ENCODE measurements at regions not wholly inside any gene's neighbourhood (a gene's known extent, or its start where the extent isn't known, plus 50 kb on each side); places are given as distances from the start of the nearest gene placed in this dataset.

DNA sequence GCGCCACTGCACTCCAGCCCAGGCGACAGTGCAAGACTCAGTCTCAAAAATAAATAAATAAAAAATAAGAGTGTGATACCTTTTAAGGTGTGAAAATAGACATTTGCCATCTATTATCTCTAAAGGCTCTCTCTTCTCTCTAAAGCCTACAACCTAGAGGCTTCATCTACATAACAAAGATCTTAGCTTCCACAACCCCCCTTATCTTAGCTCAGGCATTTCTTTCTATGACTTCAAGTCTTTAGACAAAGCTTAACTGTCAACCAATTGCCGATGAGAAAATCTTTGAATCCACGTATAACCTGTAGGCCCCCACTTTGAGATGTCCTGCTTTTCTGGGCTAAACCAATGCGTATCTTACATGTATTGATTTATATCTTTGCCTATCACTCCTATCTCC is 64.9 kb upstream of the ADAMTS19 start:
- Histone ChIP-seq H3K9me3 (ENCODE audit: control insufficient read depth, insufficient read depth, low read depth, low read length) (no peaks in the 10 kb centered on the region), H3K36me3 (ENCODE audit: control insufficient read depth in 2 of 2, insufficient read depth in 1 of 2, low read length in 2 of 2) (no peaks in the 10 kb centered on the region), H3K27ac (ENCODE audit: extremely low read depth, low read depth, low read length) (no peak overlapping the region), H3K4me1 (ENCODE audit: control insufficient read depth, insufficient read depth, low read length) (peaks cover under 1% of the 10 kb centered on the region; the same call in 1 of the 2 replicates), H3K4me3 (ENCODE audit: low read depth, low read length) (no peak overlapping the region)
- CTCF ChIA-PET: no interaction called here
- POLR2A ChIA-PET: no interaction called here
- no peak for TF ChIP-seq ZNF670 (tag by site-specific recombination; IDR thresholded peaks at IDR 0.05; ENCODE audit: low read depth)
- TF ChIP-seq, protein P1, sequence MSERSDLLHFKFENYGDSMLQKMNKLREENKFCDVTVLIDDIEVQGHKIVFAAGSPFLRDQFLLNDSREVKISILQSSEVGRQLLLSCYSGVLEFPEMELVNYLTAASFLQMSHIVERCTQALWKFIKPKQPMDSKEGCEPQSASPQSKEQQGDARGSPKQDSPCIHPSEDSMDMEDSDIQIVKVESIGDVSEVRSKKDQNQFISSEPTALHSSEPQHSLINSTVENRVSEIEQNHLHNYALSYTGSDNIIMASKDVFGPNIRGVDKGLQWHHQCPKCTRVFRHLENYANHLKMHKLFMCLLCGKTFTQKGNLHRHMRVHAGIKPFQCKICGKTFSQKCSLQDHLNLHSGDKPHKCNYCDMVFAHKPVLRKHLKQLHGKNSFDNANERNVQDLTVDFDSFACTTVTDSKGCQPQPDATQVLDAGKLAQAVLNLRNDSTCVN (tag by site-specific recombination; optimal IDR thresholded peaks at IDR 0.05): no peak
- no peak for TF ChIP-seq ZNF629 (tag by site-specific recombination; IDR thresholded peaks at IDR 0.05)
- TF ChIP-seq ZNF426 (tag by site-specific recombination; IDR thresholded peaks at IDR 0.05): no peak
- TF ChIP-seq, protein P2, sequence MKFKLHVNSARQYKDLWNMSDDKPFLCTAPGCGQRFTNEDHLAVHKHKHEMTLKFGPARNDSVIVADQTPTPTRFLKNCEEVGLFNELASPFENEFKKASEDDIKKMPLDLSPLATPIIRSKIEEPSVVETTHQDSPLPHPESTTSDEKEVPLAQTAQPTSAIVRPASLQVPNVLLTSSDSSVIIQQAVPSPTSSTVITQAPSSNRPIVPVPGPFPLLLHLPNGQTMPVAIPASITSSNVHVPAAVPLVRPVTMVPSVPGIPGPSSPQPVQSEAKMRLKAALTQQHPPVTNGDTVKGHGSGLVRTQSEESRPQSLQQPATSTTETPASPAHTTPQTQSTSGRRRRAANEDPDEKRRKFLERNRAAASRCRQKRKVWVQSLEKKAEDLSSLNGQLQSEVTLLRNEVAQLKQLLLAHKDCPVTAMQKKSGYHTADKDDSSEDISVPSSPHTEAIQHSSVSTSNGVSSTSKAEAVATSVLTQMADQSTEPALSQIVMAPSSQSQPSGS (tag by site-specific recombination; IDR thresholded peaks at IDR 0.05; ENCODE audit: low read depth): no peak
- no peak for TF ChIP-seq ZFHX2 (tag by site-specific recombination; conservative IDR thresholded peaks at IDR 0.05)
- TF ChIP-seq ZNF404 (tag by site-specific recombination; IDR thresholded peaks at IDR 0.05): no peak
- TF ChIP-seq ZNF664 (tag by site-specific recombination; IDR thresholded peaks at IDR 0.05): no peak
- TF ChIP-seq IKZF3 (tag by site-specific recombination; IDR thresholded peaks at IDR 0.05): no peak
- TF ChIP-seq, protein P3, sequence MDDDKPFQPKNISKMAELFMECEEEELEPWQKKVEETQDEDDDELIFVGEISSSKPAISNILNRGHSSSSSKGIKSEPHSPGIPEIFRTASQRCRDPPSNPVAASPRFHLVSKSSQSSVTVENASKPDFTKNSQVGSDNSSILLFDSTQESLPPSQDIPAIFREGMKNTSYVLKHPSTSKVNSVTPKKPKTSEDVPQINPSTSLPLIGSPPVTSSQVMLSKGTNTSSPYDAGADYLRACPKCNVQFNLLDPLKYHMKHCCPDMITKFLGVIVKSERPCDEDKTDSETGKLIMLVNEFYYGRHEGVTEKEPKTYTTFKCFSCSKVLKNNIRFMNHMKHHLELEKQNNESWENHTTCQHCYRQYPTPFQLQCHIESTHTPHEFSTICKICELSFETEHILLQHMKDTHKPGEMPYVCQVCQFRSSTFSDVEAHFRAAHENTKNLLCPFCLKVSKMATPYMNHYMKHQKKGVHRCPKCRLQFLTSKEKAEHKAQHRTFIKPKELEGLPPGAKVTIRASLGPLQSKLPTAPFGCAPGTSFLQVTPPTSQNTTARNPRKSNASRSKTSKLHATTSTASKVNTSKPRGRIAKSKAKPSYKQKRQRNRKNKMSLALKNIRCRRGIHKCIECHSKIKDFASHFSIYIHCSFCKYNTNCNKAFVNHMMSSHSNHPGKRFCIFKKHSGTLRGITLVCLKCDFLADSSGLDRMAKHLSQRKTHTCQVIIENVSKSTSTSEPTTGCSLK (tag by site-specific recombination; IDR thresholded peaks at IDR 0.05): no peak
- TF ChIP-seq, protein P4, sequence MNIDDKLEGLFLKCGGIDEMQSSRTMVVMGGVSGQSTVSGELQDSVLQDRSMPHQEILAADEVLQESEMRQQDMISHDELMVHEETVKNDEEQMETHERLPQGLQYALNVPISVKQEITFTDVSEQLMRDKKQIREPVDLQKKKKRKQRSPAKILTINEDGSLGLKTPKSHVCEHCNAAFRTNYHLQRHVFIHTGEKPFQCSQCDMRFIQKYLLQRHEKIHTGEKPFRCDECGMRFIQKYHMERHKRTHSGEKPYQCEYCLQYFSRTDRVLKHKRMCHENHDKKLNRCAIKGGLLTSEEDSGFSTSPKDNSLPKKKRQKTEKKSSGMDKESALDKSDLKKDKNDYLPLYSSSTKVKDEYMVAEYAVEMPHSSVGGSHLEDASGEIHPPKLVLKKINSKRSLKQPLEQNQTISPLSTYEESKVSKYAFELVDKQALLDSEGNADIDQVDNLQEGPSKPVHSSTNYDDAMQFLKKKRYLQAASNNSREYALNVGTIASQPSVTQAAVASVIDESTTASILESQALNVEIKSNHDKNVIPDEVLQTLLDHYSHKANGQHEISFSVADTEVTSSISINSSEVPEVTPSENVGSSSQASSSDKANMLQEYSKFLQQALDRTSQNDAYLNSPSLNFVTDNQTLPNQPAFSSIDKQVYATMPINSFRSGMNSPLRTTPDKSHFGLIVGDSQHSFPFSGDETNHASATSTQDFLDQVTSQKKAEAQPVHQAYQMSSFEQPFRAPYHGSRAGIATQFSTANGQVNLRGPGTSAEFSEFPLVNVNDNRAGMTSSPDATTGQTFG (tag by site-specific recombination; IDR thresholded peaks at IDR 0.05; ENCODE audit: borderline replicate concordance): no peak
- no peak for TF ChIP-seq ZBTB8A (tag by site-specific recombination; IDR thresholded peaks at IDR 0.05)
- TF ChIP-seq ZEB2 (tag by site-specific recombination; IDR thresholded peaks at IDR 0.05): no peak
- TF ChIP-seq ZNF10 (tag by site-specific recombination; IDR thresholded peaks at IDR 0.05): no peak
- no peak for TF ChIP-seq MYNN (tag by site-specific recombination; IDR thresholded peaks at IDR 0.05; ENCODE audit: borderline replicate concordance)
- TF ChIP-seq, protein P5, sequence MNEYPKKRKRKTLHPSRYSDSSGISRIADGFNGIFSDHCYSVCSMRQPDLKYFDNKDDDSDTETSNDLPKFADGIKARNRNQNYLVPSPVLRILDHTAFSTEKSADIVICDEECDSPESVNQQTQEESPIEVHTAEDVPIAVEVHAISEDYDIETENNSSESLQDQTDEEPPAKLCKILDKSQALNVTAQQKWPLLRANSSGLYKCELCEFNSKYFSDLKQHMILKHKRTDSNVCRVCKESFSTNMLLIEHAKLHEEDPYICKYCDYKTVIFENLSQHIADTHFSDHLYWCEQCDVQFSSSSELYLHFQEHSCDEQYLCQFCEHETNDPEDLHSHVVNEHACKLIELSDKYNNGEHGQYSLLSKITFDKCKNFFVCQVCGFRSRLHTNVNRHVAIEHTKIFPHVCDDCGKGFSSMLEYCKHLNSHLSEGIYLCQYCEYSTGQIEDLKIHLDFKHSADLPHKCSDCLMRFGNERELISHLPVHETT (tag by site-specific recombination; IDR thresholded peaks at IDR 0.05): no peak

- Histone ChIP-seq H3K27ac (ENCODE audit: extremely low read depth, low read depth, low read length) (no peak overlapping the region), H3K9me3 (ENCODE audit: control insufficient read depth, insufficient read depth, low read depth, low read length) (no peaks in the 10 kb centered on the region), H3K36me3 (ENCODE audit: control insufficient read depth in 2 of 2, insufficient read depth in 1 of 2, low read length in 2 of 2) (no peaks in the 10 kb centered on the region), H3K4me3 (ENCODE audit: low read depth, low read length) (no peak overlapping the region), H3K4me1 (ENCODE audit: control insufficient read depth, insufficient read depth, low read length) (peaks cover 2% of the 10 kb centered on the region; the same call in 1 of the 2 replicates)
- CTCF ChIA-PET: no interaction called here
- POLR2A ChIA-PET: no interaction called here
- TF ChIP-seq, protein P6, sequence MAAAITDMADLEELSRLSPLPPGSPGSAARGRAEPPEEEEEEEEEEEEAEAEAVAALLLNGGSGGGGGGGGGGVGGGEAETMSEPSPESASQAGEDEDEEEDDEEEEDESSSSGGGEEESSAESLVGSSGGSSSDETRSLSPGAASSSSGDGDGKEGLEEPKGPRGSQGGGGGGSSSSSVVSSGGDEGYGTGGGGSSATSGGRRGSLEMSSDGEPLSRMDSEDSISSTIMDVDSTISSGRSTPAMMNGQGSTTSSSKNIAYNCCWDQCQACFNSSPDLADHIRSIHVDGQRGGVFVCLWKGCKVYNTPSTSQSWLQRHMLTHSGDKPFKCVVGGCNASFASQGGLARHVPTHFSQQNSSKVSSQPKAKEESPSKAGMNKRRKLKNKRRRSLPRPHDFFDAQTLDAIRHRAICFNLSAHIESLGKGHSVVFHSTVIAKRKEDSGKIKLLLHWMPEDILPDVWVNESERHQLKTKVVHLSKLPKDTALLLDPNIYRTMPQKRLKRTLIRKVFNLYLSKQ (tag by site-specific recombination; IDR thresholded peaks at IDR 0.05; ENCODE audit: borderline replicate concordance): no peak
- TF ChIP-seq ZNF777 (tag by site-specific recombination; IDR thresholded peaks at IDR 0.05; ENCODE audit: borderline replicate concordance): no peak
- TF ChIP-seq ZNF768 (tag by site-specific recombination; IDR thresholded peaks at IDR 0.05): no peak
- TF ChIP-seq ZNF214 (tag by site-specific recombination; IDR thresholded peaks at IDR 0.05; ENCODE audit: borderline replicate concordance): no peak
- no peak for TF ChIP-seq ZNF514 (tag by site-specific recombination; IDR thresholded peaks at IDR 0.05)
- TF ChIP-seq ZNF626 (tag by site-specific recombination; IDR thresholded peaks at IDR 0.05): no peak
- TF ChIP-seq ZNF221 (tag by site-specific recombination; IDR thresholded peaks at IDR 0.05; ENCODE audit: borderline replicate concordance): no peak
These were observed 61.9 kb upstream of the ADAMTS19 start for GRCh38 chr5:129398026-129398678.

All from HEK293 (cell line).